ENCODE measurements at regions not wholly inside any gene's neighbourhood (a gene's known extent, or its start where the extent isn't known, plus 50 kb on each side); places are given as distances from the start of the nearest gene placed in this dataset.
A peak's percentile ranks its signal among the peaks of the same experiment; 100 is the strongest.

DNA sequence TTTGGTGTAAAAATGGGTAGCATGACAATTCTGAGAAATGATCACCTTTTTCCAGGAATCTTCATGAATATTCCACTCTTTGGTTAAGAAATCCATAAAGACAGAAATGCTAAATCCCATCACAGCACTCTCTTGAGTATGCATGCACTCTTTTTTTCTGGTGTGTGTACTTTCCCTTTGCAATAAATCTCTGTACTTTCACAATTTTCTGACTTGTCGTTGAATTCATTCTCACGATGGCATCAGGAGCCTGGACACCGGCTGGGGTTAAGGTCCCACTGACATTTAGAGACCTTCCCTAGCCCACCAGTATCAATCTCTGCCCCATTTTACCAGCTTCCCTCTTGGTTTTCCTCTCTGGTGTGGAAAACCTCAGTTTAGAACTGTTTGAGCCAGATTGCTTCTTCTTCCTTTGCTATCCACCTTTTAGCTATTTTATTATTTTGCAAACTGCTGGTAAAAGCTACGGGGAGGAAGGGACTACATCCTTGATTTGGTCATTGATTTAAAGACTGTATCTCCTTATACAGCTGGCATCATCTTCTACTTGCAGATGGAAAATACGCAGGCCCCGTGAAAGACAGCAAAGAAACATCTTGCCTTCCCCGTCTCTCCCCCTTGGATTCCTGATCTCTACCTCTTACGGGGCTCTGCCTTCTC is 59.9 kb upstream of the ZFR start:
- no peak for DNase-seq (ENCODE audit: low read depth in 3 of 3)

DNA sequence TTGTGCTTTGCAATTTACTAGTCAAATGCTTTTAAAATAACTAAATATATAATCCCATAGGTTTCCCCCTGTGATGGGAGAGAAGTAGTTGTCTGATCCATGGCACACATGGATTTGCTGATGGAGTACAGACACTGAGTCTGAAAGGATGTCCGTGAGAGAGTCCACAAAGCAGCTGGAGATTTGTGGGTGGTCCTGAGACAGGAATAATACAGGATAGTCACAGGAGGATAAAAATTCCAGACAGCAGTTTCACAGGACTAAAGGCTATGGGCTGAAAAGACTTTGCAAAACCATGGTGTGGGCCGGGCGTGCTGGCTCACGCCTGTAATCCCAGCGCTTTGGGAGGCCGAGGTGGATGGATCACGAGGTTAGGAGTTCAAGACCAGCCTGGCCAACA is 58.7 kb upstream of the ZFR start:
- no peak for DNase-seq (ENCODE audit: low read depth in 3 of 3)

DNA sequence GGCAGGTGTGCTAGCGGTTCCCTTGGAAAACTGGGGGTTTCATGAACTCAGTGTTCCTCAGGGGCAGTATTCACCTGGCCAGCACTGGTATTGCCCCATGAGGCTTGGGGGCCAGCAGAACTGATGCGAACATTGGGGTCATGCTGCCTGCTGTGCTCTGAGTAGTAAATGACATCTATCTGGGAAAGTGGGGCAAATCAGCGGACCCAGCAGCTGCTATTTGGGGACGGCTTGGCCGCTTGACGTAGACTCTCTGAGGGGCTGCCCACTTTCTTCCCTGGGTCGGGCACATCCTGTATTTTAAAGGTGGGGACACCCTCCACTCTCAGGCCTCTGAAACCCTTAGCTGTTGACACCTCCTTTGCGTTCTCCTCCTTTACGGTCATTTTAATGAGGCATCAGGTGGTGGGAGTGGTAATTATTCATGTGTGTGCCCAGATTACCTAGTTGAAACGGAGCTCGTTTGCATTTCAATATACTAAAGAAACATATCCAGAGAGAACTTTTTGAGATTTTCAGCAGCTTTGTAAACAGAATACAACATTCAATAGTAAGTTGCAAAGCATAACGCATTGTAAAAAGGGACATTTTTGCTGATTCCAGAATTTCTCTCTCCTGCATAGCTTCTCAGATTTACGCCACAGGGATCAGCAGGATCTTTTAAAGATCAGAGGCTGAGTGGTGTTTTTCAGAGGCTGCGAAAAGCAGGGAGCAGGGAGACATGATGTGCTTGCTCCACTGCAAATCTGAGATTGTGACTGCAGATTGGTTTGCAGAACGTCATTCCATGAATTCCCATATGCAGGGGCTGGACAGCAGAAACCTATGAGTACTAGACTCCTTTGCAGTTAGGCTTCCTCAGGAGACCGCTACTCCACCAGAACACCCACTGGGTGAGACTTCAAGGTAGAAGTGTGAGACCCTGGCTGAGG is 56.8 kb upstream of the ZFR start:
- DNase-seq (ENCODE audit: low read depth in 3 of 3) = no peak

DNA sequence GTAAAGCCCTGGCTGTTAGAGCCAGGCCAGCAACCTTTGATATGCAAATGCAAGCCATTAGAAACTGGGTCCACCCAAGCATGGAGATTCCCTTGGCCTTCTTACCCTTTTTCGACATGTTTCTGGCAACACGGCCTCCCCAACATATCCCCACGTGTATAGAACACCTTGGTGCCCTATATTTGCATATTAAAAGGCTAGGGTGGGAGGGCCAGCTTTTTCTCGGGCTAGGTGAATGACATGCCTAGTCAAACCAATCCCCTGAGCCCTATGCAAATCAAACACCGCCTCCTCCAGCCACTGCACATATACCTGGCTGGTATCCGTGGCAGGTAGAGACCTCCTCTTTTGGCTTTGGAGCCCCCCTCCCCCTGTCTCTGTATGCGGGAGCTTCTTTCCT is 55.6 kb upstream of the ZFR start:
- DNase-seq (ENCODE audit: low read depth in 3 of 3) = no peak

DNA sequence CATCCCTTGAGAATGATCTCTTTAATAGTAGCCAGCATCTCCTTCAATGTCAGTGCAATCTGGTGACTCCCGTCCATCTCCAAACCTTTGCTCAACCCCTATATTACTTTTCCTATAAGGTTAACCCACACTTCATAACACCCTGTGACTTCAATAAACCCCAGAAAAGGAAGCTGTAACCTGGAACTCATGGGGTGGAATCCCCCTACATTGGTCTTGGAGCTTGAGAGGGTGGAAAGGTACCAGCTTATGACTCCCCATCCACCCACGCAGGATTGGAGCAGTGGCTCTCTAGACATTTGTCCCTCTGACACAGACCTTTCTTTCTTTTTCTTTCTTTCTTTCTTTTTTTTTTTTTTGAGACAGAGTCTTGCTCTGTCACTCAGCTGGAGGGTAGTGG is 54.7 kb upstream of the ZFR start:
- peak in 1 of 3 experiments; percentile 16 for DNase-seq (ENCODE audit: low read depth in 3 of 3)

DNA sequence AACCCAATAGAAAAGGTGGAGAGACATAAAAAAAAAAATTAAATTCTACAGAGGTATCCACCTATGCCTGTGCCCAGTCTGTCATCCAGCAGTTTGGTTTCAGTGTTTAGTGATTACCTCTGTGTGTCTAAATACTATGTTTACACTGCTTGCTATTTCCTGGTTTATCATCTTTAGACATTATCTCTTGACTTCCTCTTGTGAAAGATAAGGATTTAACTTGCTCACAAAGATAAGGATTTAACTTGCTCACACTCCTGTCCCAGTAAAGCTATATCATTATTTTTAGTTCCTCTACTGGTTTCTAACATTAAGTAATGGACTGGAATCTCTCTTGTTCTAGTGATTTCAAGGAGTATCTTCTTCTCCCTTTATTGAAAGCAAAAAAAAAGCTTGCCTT is 53.9 kb upstream of the ZFR start:
- DNase-seq (ENCODE audit: low read depth in 3 of 3) = no peak

DNA sequence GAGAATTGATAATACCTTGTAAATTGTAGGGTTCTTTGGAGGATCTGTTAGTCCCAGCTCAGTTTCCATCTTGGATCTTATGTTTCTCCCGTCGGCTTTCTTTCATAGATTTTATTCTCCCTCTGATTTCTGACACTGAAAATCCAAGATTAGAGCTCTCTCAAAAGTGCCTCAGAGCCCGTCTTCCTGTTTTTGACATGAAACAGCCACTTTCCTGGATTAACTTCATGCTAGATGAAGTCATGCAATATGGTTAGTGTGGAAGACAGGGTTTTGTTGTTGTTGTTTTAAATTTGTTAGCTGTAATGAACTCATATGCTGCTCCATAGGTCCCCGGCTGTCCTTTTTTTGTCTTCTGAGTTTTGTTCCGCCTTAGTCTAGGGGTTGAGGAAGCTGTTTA is 51.6 kb upstream of the ZFR start:
- DNase-seq (ENCODE audit: low read depth in 3 of 3) = no peak

DNA sequence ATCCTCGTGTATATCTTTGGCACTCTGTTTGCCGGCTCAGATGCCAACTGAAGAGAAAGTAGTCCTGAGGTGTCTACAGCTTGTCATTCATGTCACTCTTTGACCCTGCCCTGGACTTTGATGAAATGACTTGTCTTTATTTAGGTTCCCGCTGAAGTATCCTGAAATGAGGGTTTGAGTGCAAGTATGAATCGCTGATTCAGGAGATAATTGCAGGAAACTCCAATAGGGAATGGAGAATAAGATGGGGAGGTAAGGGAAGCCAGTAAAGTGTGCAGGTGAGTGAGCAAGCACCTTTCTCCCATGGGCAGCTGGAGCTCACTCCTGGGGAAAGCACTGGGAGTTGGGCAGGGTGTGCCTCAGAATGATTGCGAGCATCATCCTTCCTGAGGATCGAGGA is 50.3 kb upstream of the ZFR start:
- DNase-seq (ENCODE audit: low read depth in 3 of 3) = no peak

Data from stimulated activated CD4-positive, alpha-beta T cell treated with anti-CD3 and anti-CD28 coated beads, TNF-alpha, amount 100 ng/mL, for 24 hours (primary cell).